EL (cell line): ENCODE measurements at regions not wholly inside any gene's neighbourhood (a gene's known extent, or its start where the extent isn't known, plus 50 kb on each side); places are given as distances from the start of the nearest gene placed in this dataset.
"Not testable (repeated sequence)": the region's sequence is repeated elsewhere in the genome, so short reads cannot be mapped to it uniquely, and the experiment has no call there.

Experiments used
- DNase-seq: peaks from one replicate; pipeline ENCODE4 v3.0.0-alpha.2; 2016

GRCh38 chr4:60721685-60722084, 478.4 kb upstream of the ADGRL3 start:
- DNase-seq, result no peak

GRCh38 chr4:60723796-60724195, 476.3 kb upstream of the ADGRL3 start:
- DNase-seq, result peak; percentile 6

GRCh38 chr4:60724623-60725022, 475.5 kb upstream of the ADGRL3 start:
- peak; percentile 96 for DNase-seq

GRCh38 chr4:60726779-60727178, 473.3 kb upstream of the ADGRL3 start:
- no peak for DNase-seq

- DNase-seq, result peak; percentile 52
Observed at GRCh38 chr4:60729194-60729593, 470.9 kb upstream of the ADGRL3 start.

- not testable (repeated sequence) for DNase-seq
Observed at GRCh38 chr4:60729764-60730163, 470.4 kb upstream of the ADGRL3 start.

GRCh38 chr4:60737858-60738257, 462.3 kb upstream of the ADGRL3 start:
- peak; percentile 48 for DNase-seq

GRCh38 chr4:60743654-60744053, 456.5 kb upstream of the ADGRL3 start:
- no peak for DNase-seq

GRCh38 chr4:60744767-60745166, 455.4 kb upstream of the ADGRL3 start:
- DNase-seq, result peak; percentile 48

GRCh38 chr4:60745800-60746571, 454.1 kb upstream of the ADGRL3 start:
- DNase-seq, result no peak

GRCh38 chr4:60750962-60751361, 449.2 kb upstream of the ADGRL3 start:
- no peak for DNase-seq

GRCh38 chr4:60757986-60758680, 442.0 kb upstream of the ADGRL3 start:
- DNase-seq, result peak; percentile 68

- no peak for DNase-seq
Observed at GRCh38 chr4:60759518-60760245, 440.4 kb upstream of the ADGRL3 start.

GRCh38 chr4:60780874-60781273, 419.3 kb upstream of the ADGRL3 start:
- DNase-seq, result peak; percentile 59

GRCh38 chr4:60790608-60791007, 409.5 kb upstream of the ADGRL3 start:
- DNase-seq, result no peak

GRCh38 chr4:60794372-60794771, 405.8 kb upstream of the ADGRL3 start:
- DNase-seq, result no peak

- no peak for DNase-seq
Observed at GRCh38 chr4:60799214-60799613, 400.9 kb upstream of the ADGRL3 start.

- DNase-seq, result no peak
Observed at GRCh38 chr4:60800701-60801100, 399.4 kb upstream of the ADGRL3 start.

GRCh38 chr4:60805500-60806313, 394.4 kb upstream of the ADGRL3 start:
- DNase-seq, result peak; percentile 11

GRCh38 chr4:60808726-60809485, 391.2 kb upstream of the ADGRL3 start:
- DNase-seq, result no peak

GRCh38 chr4:60809486-60809800, 390.7 kb upstream of the ADGRL3 start:
- no peak for DNase-seq

- DNase-seq, result no peak
Observed at GRCh38 chr4:60812811-60813210, 387.3 kb upstream of the ADGRL3 start.
